Nephron progenitor cell (in vitro differentiated cells): ENCODE measurements at regions not wholly inside any gene's neighbourhood (a gene's known extent, or its start where the extent isn't known, plus 50 kb on each side); places are given as distances from the start of the nearest gene placed in this dataset.
A peak's percentile ranks its signal among the peaks of the same experiment; 100 is the strongest.

ENCODE experiments used
- DNase-seq: peaks from one replicate; pipeline ENCODE4 v3.0.0; 2021
- H3K27ac Mint-ChIP-seq: 2 replicates; pipeline ENCODE4 v1.8.0; 2021; ENCODE audit warnings: mild to moderate bottlenecking, moderate library complexity, mixed read lengths
- H3K27me3 Mint-ChIP-seq: 2 replicates; pipeline ENCODE4 v1.8.0; 2021; ENCODE audit warnings: mild to moderate bottlenecking, low read depth, mixed read lengths; ENCODE audit not compliant: poor library complexity
- H3K36me3 Mint-ChIP-seq: 2 replicates; pipeline ENCODE4 v1.8.0; 2021; ENCODE audit warnings: low read depth, mixed read lengths
- H3K4me1 Mint-ChIP-seq: 2 replicates; pipeline ENCODE4 v1.8.0; 2021; ENCODE audit warnings: mixed read lengths
- H3K4me3 Mint-ChIP-seq: 2 replicates; pipeline ENCODE4 v1.8.0; 2021; ENCODE audit warnings: mild to moderate bottlenecking, moderate library complexity, mixed read lengths
- H3K9me3 Mint-ChIP-seq: 2 replicates; pipeline ENCODE4 v1.8.0; 2021; ENCODE audit warnings: mild to moderate bottlenecking, moderate library complexity, mixed read lengths
- TF ChIP-seq, protein P1 (sequence below): fragments of 200-600 bp; sonication (generic); IDR thresholded peaks from 2 replicates; pipeline ENCODE4 v1.5.0; 2021; ENCODE audit warnings: antibody characterized with exemption

GRCh38 chr10:69684020-69684980 is 54.3 kb downstream of the FAM241B start:
- Mint-ChIP-seq H3K27me3 (peaks cover 25% of the 10 kb centered on the region), H3K27ac (peak overlapping the region; percentile 86), H3K36me3 (no peaks in the 10 kb centered on the region), H3K4me1 (peaks cover 72% of the 10 kb centered on the region), H3K4me3 (peak overlapping the region; percentile 10), H3K9me3 (no peaks in the 10 kb centered on the region)
- no peak for DNase-seq
- TF ChIP-seq, protein P1, sequence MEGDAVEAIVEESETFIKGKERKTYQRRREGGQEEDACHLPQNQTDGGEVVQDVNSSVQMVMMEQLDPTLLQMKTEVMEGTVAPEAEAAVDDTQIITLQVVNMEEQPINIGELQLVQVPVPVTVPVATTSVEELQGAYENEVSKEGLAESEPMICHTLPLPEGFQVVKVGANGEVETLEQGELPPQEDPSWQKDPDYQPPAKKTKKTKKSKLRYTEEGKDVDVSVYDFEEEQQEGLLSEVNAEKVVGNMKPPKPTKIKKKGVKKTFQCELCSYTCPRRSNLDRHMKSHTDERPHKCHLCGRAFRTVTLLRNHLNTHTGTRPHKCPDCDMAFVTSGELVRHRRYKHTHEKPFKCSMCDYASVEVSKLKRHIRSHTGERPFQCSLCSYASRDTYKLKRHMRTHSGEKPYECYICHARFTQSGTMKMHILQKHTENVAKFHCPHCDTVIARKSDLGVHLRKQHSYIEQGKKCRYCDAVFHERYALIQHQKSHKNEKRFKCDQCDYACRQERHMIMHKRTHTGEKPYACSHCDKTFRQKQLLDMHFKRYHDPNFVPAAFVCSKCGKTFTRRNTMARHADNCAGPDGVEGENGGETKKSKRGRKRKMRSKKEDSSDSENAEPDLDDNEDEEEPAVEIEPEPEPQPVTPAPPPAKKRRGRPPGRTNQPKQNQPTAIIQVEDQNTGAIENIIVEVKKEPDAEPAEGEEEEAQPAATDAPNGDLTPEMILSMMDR: no peak

GRCh38 chr10:69684981-69685353 is 54.9 kb downstream of the FAM241B start:
- TF ChIP-seq, protein P1: no peak
- Mint-ChIP-seq H3K27me3 (peaks cover 23% of the 10 kb centered on the region), H3K9me3 (no peaks in the 10 kb centered on the region), H3K36me3 (no peaks in the 10 kb centered on the region), H3K4me1 (peaks cover 66% of the 10 kb centered on the region), H3K4me3 (peak overlapping the region; percentile 10), H3K27ac (peak overlapping the region; percentile 86)
- DNase-seq: no peak

DNA sequence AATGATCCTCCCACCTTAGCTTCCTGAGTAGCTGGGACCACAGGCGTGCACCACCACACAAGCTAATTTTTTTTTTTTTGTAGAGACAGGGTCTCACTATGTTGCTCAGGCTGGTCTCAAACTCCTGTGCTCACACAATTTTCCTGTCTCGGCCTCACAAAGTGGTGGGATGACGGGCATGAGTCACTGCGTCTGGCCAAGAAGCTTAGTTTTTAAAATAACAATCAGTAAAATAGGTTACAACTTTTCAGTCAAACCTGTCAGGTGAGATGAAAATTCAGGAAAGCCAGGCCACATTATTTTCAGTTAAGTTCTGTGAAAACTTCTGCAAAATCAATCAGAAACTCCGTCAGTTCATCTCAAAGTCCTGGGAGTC is 55.4 kb downstream of the FAM241B start:
- H3K4me3 Mint-ChIP-seq: no peak overlapping the region
- peaks cover 61% of the 10 kb centered on the region for H3K4me1 Mint-ChIP-seq
- no peaks in the 10 kb centered on the region for H3K36me3 Mint-ChIP-seq
- H3K27me3 Mint-ChIP-seq: peaks cover 23% of the 10 kb centered on the region
- TF ChIP-seq, protein P1: no peak
- H3K27ac Mint-ChIP-seq: no peak overlapping the region
- DNase-seq: no peak
- no peaks in the 10 kb centered on the region for H3K9me3 Mint-ChIP-seq

DNA sequence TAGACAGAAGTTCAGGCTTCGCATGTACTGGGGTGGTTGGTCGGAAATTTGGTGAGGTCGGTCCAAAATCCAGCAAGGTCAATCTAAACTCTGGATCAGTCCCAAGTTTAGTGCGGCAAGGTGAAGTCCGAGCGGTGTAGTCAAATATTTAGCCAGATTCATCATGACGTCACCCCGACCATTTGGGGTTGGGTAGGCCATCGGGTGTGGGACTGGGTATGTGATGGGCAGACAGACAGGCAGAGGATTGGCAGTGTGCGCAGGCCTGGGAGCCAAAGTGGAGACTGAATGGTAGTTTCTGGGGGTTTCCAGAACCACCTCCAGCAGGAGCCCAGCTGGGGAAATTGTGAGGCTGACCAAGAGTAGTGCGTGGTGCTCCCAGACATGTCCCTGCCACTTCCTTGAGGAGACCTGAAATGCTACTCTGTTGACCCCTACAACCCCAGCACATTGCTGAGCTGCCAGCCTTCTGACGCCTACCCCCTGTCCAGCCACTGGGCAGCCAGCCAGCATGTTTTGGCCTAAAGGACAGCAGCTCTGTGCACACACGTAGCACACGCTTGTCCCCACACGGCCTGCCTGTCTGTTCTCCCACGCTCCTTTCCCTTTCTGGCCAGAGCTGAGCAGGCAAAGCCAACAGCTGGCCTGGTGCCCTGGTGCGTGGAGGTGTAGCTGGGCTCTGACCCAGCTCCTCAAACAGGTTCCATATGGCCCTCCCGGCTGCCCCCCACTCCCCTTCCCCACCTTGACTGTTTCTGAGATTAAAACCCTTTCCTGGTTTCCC is 55.9 kb downstream of the FAM241B start:
- Mint-ChIP-seq H3K4me1 (peaks cover 58% of the 10 kb centered on the region), H3K27me3 (peaks cover 26% of the 10 kb centered on the region), H3K4me3 (no peak overlapping the region)

DNA sequence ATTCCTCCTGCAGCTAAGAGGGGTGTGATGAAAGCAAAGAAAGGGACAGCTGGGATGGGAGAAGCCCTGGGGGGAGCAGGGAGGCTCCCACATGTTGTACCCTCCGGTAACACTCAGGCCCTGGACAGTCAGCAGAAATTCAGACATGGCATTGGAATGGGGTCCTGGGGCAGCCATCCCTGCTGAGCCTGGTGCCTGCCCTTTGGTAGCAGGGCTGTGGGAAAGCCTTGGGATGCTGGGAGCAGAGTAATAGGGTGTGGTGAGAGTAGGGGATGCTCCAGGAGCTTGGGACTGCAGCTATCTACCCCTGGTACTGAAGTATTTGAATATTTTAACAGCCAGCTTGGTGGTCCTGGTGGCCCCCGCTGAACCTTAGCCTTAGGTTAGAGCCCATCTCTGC is 56.8 kb downstream of the FAM241B start:
- peaks cover 22% of the 10 kb centered on the region for H3K27me3 Mint-ChIP-seq
- DNase-seq: no peak
- no peaks in the 10 kb centered on the region for H3K9me3 Mint-ChIP-seq
- peak overlapping the region; percentile 58 for H3K27ac Mint-ChIP-seq
- no peaks in the 10 kb centered on the region for H3K36me3 Mint-ChIP-seq
- TF ChIP-seq, protein P1: no peak
- no peak overlapping the region for H3K4me3 Mint-ChIP-seq
- peaks cover 54% of the 10 kb centered on the region for H3K4me1 Mint-ChIP-seq

More for the DNA sequence above, 55.9 kb downstream of the FAM241B start:
- no peaks in the 10 kb centered on the region for H3K36me3 Mint-ChIP-seq
- no peak for DNase-seq
- H3K27ac Mint-ChIP-seq: no peak overlapping the region
- TF ChIP-seq, protein P1: no peak
- no peaks in the 10 kb centered on the region for H3K9me3 Mint-ChIP-seq
